Muscle layer of duodenum (tissue), 2 donors: ENCODE measurements at regions not wholly inside any gene's neighbourhood (a gene's known extent, or its start where the extent isn't known, plus 50 kb on each side); places are given as distances from the start of the nearest gene placed in this dataset.
"Not testable (repeated sequence)": the region's sequence is repeated elsewhere in the genome, so short reads cannot be mapped to it uniquely, and the experiment has no call there.

Experiments used
- H3K27ac ChIP-seq: one replicate; pipeline ENCODE4 v1.7.0; 2013; ENCODE audit warnings: mild to moderate bottlenecking, low read length
- H3K27me3 ChIP-seq: one replicate; pipeline ENCODE4 v1.7.0; 2013; ENCODE audit warnings: low read depth, mild to moderate bottlenecking, control low read depth, low read length
- H3K36me3 ChIP-seq, 2 donors: one replicate each; pipeline ENCODE4 v1.7.0; 2013; ENCODE audit warnings: low read length in 2 of 2, control low read depth in 1 of 2, mild to moderate bottlenecking in 1 of 2; ENCODE audit not compliant: insufficient read depth in 2 of 2, control insufficient read depth in 1 of 2
- H3K4me1 ChIP-seq, 2 donors: one replicate each; pipeline ENCODE4 v1.7.0; 2013; ENCODE audit warnings: low read length in 2 of 2, mild to moderate bottlenecking in 2 of 2, control low read depth in 1 of 2, moderate library complexity in 1 of 2; ENCODE audit not compliant: insufficient read depth in 2 of 2, control insufficient read depth in 1 of 2
- H3K4me3 ChIP-seq, 2 donors: one replicate each; pipeline ENCODE4 v1.7.0; 2013; ENCODE audit warnings: low read length in 2 of 2, low read depth in 1 of 2, mild to moderate bottlenecking in 1 of 2
- H3K9me3 ChIP-seq, 2 donors: one replicate each; pipeline ENCODE4 v1.7.0; 2013; ENCODE audit warnings: low read length in 2 of 2, control low read depth in 1 of 2, mild to moderate bottlenecking in 1 of 2; ENCODE audit not compliant: control insufficient read depth in 1 of 2
- donor health status: healthy.

GRCh38 chr6:153485072-153485471 is 354.0 kb upstream of the RGS17 start:
- Histone ChIP-seq H3K4me3 (no peak overlapping the region), H3K9me3 (peaks cover 0 to 10% of the 10 kb centered on the region in 2 donors), H3K27me3 (no peaks in the 10 kb centered on the region), H3K4me1 (no peaks in the 10 kb centered on the region), H3K27ac (no peak overlapping the region), H3K36me3 (no peaks in the 10 kb centered on the region)

- H3K9me3 ChIP-seq, result peaks cover 0 to 10% of the 10 kb centered on the region in 2 donors
- H3K36me3 ChIP-seq, result no peaks in the 10 kb centered on the region
- no peak overlapping the region for H3K4me3 ChIP-seq
- H3K4me1 ChIP-seq, result no peaks in the 10 kb centered on the region
- no peak overlapping the region for H3K27ac ChIP-seq
- no peaks in the 10 kb centered on the region for H3K27me3 ChIP-seq
Measured at GRCh38 chr6:153484056-153484455, 353.0 kb upstream of the RGS17 start.

GRCh38 chr6:153476243-153476642 is 345.2 kb upstream of the RGS17 start:
- H3K9me3 ChIP-seq, result no peaks in the 10 kb centered on the region
- H3K27me3 ChIP-seq, result no peaks in the 10 kb centered on the region
- no peak overlapping the region for H3K4me3 ChIP-seq
- H3K4me1 ChIP-seq, result no peaks in the 10 kb centered on the region
- H3K36me3 ChIP-seq, result no peaks in the 10 kb centered on the region
- H3K27ac ChIP-seq, result no peak overlapping the region

DNA sequence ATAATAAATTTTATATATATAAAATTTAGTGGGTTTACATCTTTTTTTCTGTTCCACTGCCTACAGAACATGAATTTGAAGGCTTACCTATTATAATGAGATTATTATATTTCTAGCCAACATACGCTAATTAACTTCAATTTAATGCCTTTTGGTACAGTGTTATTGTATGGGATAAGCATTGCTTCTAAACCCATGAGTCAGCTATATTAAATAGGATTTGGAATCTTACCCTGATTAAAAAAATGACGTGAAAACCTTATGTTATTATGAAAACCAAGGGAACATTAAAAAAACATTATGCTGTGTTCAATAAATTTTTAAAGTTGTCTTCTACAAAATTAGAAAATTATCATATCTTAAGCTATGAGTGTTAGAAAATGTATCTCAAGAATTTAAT is 334.0 kb upstream of the RGS17 start:
- no peaks in the 10 kb centered on the region for H3K27me3 ChIP-seq
- H3K9me3 ChIP-seq, result no peaks in the 10 kb centered on the region
- H3K4me3 ChIP-seq, result no peak overlapping the region
- no peak overlapping the region for H3K27ac ChIP-seq
- no peaks in the 10 kb centered on the region for H3K36me3 ChIP-seq
- no peaks in the 10 kb centered on the region for H3K4me1 ChIP-seq

GRCh38 chr6:153449279-153449678 is 318.2 kb upstream of the RGS17 start:
- H3K27ac ChIP-seq, result no peak overlapping the region
- no peak overlapping the region for H3K4me3 ChIP-seq
- no peaks in the 10 kb centered on the region for H3K36me3 ChIP-seq
- no peaks in the 10 kb centered on the region for H3K4me1 ChIP-seq
- no peaks in the 10 kb centered on the region for H3K27me3 ChIP-seq
- no peaks in the 10 kb centered on the region for H3K9me3 ChIP-seq

GRCh38 chr6:153442749-153443148 is 311.7 kb upstream of the RGS17 start:
- H3K4me1 ChIP-seq, H3K27me3 ChIP-seq, H3K27ac ChIP-seq, H3K9me3 ChIP-seq, H3K4me3 ChIP-seq, H3K36me3 ChIP-seq: not testable (repeated sequence)

- H3K27ac ChIP-seq, result no peak overlapping the region
- H3K36me3 ChIP-seq, result no peaks in the 10 kb centered on the region
- no peaks in the 10 kb centered on the region for H3K4me1 ChIP-seq
- H3K4me3 ChIP-seq, result no peak overlapping the region
- no peaks in the 10 kb centered on the region for H3K9me3 ChIP-seq
- no peaks in the 10 kb centered on the region for H3K27me3 ChIP-seq
Measured at GRCh38 chr6:153442096-153442495, 311.0 kb upstream of the RGS17 start.

- Histone ChIP-seq H3K9me3 (peaks cover 0 to 2% of the 10 kb centered on the region in 2 donors), H3K4me1 (no peaks in the 10 kb centered on the region), H3K27ac (no peak overlapping the region), H3K27me3 (no peaks in the 10 kb centered on the region), H3K36me3 (no peaks in the 10 kb centered on the region), H3K4me3 (no peak overlapping the region)
Measured at GRCh38 chr6:153437193-153437592, 306.1 kb upstream of the RGS17 start.

DNA sequence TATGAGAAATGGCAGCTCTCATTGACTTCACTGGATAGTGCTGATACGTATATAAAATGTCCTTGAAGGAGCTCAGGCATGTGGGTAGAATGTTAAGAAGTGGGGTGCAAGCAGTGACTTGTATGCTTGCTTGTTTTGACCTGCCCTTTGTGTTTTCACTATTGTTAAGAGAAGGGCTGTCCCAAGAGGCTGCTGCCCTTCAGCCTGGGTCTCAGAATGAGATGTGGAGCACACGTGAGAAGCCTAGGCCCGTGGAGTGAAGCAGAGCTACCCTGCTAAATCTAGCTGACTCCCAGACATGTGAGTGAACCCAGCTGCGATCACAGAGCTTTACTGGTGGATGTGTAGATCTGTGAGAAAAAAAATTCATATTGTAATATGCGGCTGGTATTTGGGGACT is 305.3 kb upstream of the RGS17 start:
- H3K27me3 ChIP-seq, result no peaks in the 10 kb centered on the region
- H3K27ac ChIP-seq, result no peak overlapping the region
- H3K9me3 ChIP-seq, result peaks cover 0 to 2% of the 10 kb centered on the region in 2 donors
- no peaks in the 10 kb centered on the region for H3K36me3 ChIP-seq
- H3K4me3 ChIP-seq, result no peak overlapping the region
- H3K4me1 ChIP-seq, result no peaks in the 10 kb centered on the region

DNA sequence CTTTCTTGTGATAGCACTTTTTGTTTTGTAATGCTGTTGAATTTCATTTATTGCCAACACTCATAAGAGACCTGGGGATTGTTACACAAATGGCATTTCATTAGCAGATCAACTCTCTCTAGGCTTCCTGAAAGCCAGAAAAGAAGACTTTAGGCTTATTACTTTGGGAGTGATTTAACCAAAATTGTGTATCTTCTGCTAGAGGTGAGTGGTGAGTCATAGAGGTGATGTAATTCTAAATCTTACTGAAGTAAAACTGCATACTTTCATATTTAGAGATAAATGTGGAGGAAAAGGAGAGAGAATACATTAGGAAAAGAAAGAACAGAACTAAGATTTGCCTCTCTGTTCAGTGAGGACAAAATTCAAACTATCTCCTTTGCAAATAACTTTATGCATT is 304.7 kb upstream of the RGS17 start:
- Histone ChIP-seq H3K27ac (no peak overlapping the region), H3K36me3 (no peaks in the 10 kb centered on the region), H3K4me1 (no peaks in the 10 kb centered on the region), H3K9me3 (peaks cover 0 to 2% of the 10 kb centered on the region in 2 donors), H3K4me3 (no peak overlapping the region), H3K27me3 (no peaks in the 10 kb centered on the region)

GRCh38 chr6:153425536-153425935 is 294.5 kb upstream of the RGS17 start:
- no peak overlapping the region for H3K4me3 ChIP-seq
- no peaks in the 10 kb centered on the region for H3K36me3 ChIP-seq
- no peaks in the 10 kb centered on the region for H3K9me3 ChIP-seq
- H3K27me3 ChIP-seq, result no peaks in the 10 kb centered on the region
- no peak overlapping the region for H3K27ac ChIP-seq
- no peaks in the 10 kb centered on the region for H3K4me1 ChIP-seq

- Histone ChIP-seq H3K36me3 (no peaks in the 10 kb centered on the region), H3K27me3 (no peaks in the 10 kb centered on the region), H3K9me3 (no peaks in the 10 kb centered on the region), H3K4me3 (no peak overlapping the region), H3K27ac (no peak overlapping the region), H3K4me1 (no peaks in the 10 kb centered on the region)
Measured at GRCh38 chr6:153424719-153425400, 293.8 kb upstream of the RGS17 start.
